Loucy (cell line): ENCODE measurements at regions not wholly inside any gene's neighbourhood (a gene's known extent, or its start where the extent isn't known, plus 50 kb on each side); places are given as distances from the start of the nearest gene placed in this dataset.

Experiments used
- H2AFZ ChIP-seq: fragments of 200-600 bp; sonication (generic); 2 replicates; pipeline ENCODE4 v1.6.0; 2016; ENCODE audit warnings: antibody characterized with exemption, mild to moderate bottlenecking, low read length, moderate library complexity
- H3F3A ChIP-seq: fragments of 200-600 bp; 2 replicates; pipeline ENCODE4 v1.6.0; 2016; ENCODE audit warnings: antibody characterized with exemption, low read depth, mild to moderate bottlenecking
- H3K27me3 ChIP-seq: fragments of 200-600 bp; sonication (generic); 2 replicates; pipeline ENCODE4 v1.6.1; 2014; ENCODE audit warnings: low read length, mild to moderate bottlenecking; ENCODE audit not compliant: insufficient read depth, poor library complexity, severe bottlenecking
- H3K36me3 ChIP-seq: fragments of 200-600 bp; sonication (generic); 2 replicates; pipeline ENCODE4 v1.6.1; 2016; ENCODE audit warnings: low read length; ENCODE audit not compliant: insufficient read depth
- H3K4me1 ChIP-seq: fragments of 200-600 bp; sonication (generic); 2 replicates; pipeline ENCODE4 v1.5.1; 2014; ENCODE audit warnings: low read length, mild to moderate bottlenecking; ENCODE audit not compliant: insufficient read depth, poor library complexity, severe bottlenecking
- H3K4me2 ChIP-seq: fragments of 200-600 bp; sonication (generic); 2 replicates; pipeline ENCODE4 v1.6.0; 2014; ENCODE audit warnings: antibody characterized with exemption, low read length, low read depth, mild to moderate bottlenecking; ENCODE audit not compliant: poor library complexity, severe bottlenecking
- H3K4me3 ChIP-seq: fragments of 200-600 bp; sonication (generic); 2 replicates; pipeline ENCODE4 v1.5.1; 2014; ENCODE audit warnings: low read length, mild to moderate bottlenecking, mixed read lengths; ENCODE audit not compliant: poor library complexity, severe bottlenecking
- H3K79me2 ChIP-seq: fragments of 200-600 bp; sonication (generic); 2 replicates; pipeline ENCODE4 v1.6.1; 2014; ENCODE audit warnings: low read length; ENCODE audit not compliant: insufficient read depth
- H3K9ac ChIP-seq: fragments of 200-600 bp; sonication (generic); 2 replicates; pipeline ENCODE4 v1.6.0; 2014; ENCODE audit warnings: mild to moderate bottlenecking, low read depth, low read length, moderate library complexity; ENCODE audit not compliant: poor library complexity, severe bottlenecking
- H3K9me2 ChIP-seq: fragments of 200-600 bp; sonication (generic); replicated peaks from 2 replicates; pipeline ENCODE4 v1.6.1; 2016; ENCODE audit warnings: low read depth, low read length, mixed read lengths
- H3K9me3 ChIP-seq: fragments of 200-600 bp; sonication (generic); 2 replicates; pipeline ENCODE4 v1.6.1; 2014; ENCODE audit warnings: mild to moderate bottlenecking, antibody characterized with exemption, low read length, low read depth; ENCODE audit not compliant: insufficient read depth
- H4K20me1 ChIP-seq: fragments of 200-600 bp; sonication (generic); 2 replicates; pipeline ENCODE4 v1.6.0; 2014; ENCODE audit warnings: antibody characterized with exemption, low read length, mild to moderate bottlenecking; ENCODE audit not compliant: insufficient read depth, poor library complexity, severe bottlenecking
- CTCF ChIP-seq: fragments of 200-600 bp; sonication (generic); conservative IDR thresholded peaks from 2 replicates; pipeline ENCODE4 v1.5.1; 2014; ENCODE audit warnings: mild to moderate bottlenecking, antibody characterized with exemption, low read length
- EZH2phosphoT487 ChIP-seq: fragments of 200-600 bp; IDR thresholded peaks from 2 replicates; pipeline ENCODE4 v1.6.1; 2018; ENCODE audit warnings: antibody characterized with exemption, mild to moderate bottlenecking, moderate library complexity, borderline replicate concordance

GRCh38 chr5:6181147-6181729, 197.1 kb downstream of the MED10 start:
- Histone ChIP-seq H3K36me3 (no peaks in the 10 kb centered on the region), H3K4me1 (no peaks in the 10 kb centered on the region), H4K20me1 (no peaks in the 10 kb centered on the region), H3K9me2 (no peaks in the 10 kb centered on the region), H3K4me2 (no peak overlapping the region), H3K4me3 (no peak overlapping the region), H3K79me2 (no peaks in the 10 kb centered on the region), H3K9me3 (peaks cover 3% of the 10 kb centered on the region; the same call in 1 of the 2 replicates), H3K9ac (no peak overlapping the region), H3K27me3 (no peaks in the 10 kb centered on the region), H3F3A (no peaks in the 10 kb centered on the region), H2AFZ (no peak overlapping the region)
- TF ChIP-seq CTCF, result no peak
- TF ChIP-seq EZH2phosphoT487, result no peak

- Histone ChIP-seq H3K9ac (no peak overlapping the region), H3K9me3 (peaks cover 3% of the 10 kb centered on the region; the same call in 1 of the 2 replicates), H2AFZ (no peak overlapping the region), H3F3A (no peaks in the 10 kb centered on the region), H3K4me1 (no peaks in the 10 kb centered on the region), H4K20me1 (no peaks in the 10 kb centered on the region), H3K4me3 (no peak overlapping the region), H3K27me3 (no peaks in the 10 kb centered on the region), H3K36me3 (no peaks in the 10 kb centered on the region), H3K79me2 (no peaks in the 10 kb centered on the region), H3K4me2 (no peak overlapping the region), H3K9me2 (no peaks in the 10 kb centered on the region)
- TF ChIP-seq EZH2phosphoT487 (no peak), CTCF (no peak)
Measured at GRCh38 chr5:6180231-6180872, 198.0 kb downstream of the MED10 start.

- H3K36me3 ChIP-seq, result no peaks in the 10 kb centered on the region
- H3K9me2 ChIP-seq, result no peaks in the 10 kb centered on the region
- no peaks in the 10 kb centered on the region for H3K27me3 ChIP-seq
- H3F3A ChIP-seq, result no peaks in the 10 kb centered on the region
- H3K4me3 ChIP-seq, result no peak overlapping the region
- H3K9me3 ChIP-seq, result peaks cover 1% of the 10 kb centered on the region; the same call in 1 of the 2 replicates
- no peaks in the 10 kb centered on the region for H3K4me1 ChIP-seq
- H2AFZ ChIP-seq, result no peak overlapping the region
- no peaks in the 10 kb centered on the region for H3K79me2 ChIP-seq
- no peak for TF ChIP-seq EZH2phosphoT487
- TF ChIP-seq CTCF, result no peak
- H3K9ac ChIP-seq, result no peak overlapping the region
- H4K20me1 ChIP-seq, result no peaks in the 10 kb centered on the region
- no peak overlapping the region for H3K4me2 ChIP-seq
Measured at GRCh38 chr5:6178846-6179532, 199.4 kb downstream of the MED10 start.
